ENCODE measurements at regions not wholly inside any gene's neighbourhood (a gene's known extent, or its start where the extent isn't known, plus 50 kb on each side); places are given as distances from the start of the nearest gene placed in this dataset.
A peak's percentile ranks its signal among the peaks of the same experiment; 100 is the strongest.

DNA sequence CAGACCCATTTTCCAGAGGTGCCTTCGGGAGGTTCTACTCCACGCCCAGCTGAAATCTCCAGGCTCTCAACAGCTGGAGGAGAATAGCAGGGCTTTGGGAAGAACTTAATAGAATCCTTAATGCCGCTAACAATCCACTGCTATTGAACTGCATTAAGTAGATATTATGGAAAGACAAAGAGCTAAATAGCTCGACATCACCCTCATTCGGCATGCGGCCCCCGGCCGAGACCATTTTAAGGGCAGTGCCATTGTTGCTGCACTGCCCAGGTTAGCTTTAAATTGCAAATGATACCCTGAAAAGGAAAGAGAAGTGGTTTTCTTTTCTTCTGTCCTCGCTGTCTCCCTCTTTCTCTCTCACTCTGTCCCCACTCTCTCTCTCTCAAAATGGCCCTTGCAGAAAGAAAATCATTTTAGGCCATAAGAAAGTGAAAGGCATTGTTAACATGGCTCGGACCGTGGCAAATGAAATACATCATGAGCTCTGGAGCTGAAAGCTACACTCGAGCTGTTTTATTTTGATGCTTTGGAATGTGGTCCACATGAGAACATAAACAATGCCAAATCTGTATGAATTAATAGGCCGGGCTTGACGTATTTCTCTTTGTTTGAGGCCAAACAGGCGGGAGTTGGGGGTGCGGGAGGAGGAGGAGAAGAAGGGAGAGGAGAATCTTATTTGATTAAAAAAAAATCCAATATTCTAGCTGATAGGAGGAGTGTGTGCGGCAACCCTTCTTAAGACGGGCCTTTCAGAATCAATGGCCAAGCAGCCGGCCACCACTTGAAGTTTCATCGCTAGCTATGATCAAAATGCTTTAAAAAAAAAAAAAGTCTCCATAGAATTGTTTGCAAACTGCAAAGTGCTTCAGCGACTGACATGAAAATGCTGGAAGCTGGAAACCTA is 298.8 kb upstream of the IRX3 start:
- Mint-ChIP-seq H3K4me1 (peaks cover 36% of the 10 kb centered on the region), H3K4me3 (peak overlapping the region; percentile 1; the same call in 1 of the 3 replicates)

DNA sequence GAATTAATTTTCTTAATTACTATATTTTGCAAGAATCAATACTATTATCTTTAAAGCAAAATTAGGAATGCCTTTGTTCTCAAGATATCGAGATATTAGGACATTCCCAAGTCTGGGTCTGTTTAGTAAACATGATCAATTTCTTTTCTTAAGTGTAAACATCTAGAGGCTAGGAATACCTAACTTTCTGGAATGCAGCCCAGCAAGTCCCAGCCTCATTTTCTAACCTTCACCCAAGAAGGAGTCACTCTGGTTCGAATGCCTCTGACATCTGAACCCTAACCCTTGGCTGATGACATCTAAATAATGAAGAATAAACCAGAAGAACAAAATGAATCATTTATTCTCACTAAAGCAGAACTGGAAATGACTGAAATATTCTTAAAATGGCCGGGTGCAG is 297.5 kb upstream of the IRX3 start:
- no peaks in the 10 kb centered on the region for H3K9me2 ChIP-seq (ENCODE audit: insufficient read depth)
- H3K4me1 ChIP-seq (ENCODE audit: insufficient read depth): peaks cover 14% of the 10 kb centered on the region
- no peak overlapping the region for H3K4me2 ChIP-seq
- Mint-ChIP-seq H3K27me3 (ENCODE audit: insufficient read depth, low read depth, poor library complexity) (peaks cover 21% of the 10 kb centered on the region), H3K9me3 (no peaks in the 10 kb centered on the region; the same call in 2 of the 3 replicates), H3K4me1 (peaks cover 26% of the 10 kb centered on the region), H3K27ac (no peak overlapping the region), H3K36me3 (ENCODE audit: low read depth) (no peaks in the 10 kb centered on the region), H3K4me3 (no peak overlapping the region)
- H3K4me3 ChIP-seq: no peak overlapping the region
- H3K79me2 ChIP-seq (replicated peaks; ENCODE audit: insufficient read depth): no peaks in the 10 kb centered on the region
- no peaks in the 10 kb centered on the region for H3K36me3 ChIP-seq (ENCODE audit: insufficient read depth)
- DNase-seq (ENCODE audit: low spot score) (no peak), ATAC-seq (no peak)
- no peaks in the 10 kb centered on the region for H3F3A ChIP-seq (replicated peaks; ENCODE audit: low read depth)
- H3K27me3 ChIP-seq (ENCODE audit: insufficient read depth): no peaks in the 10 kb centered on the region
- H3K27ac ChIP-seq (ENCODE audit: low read depth): no peak overlapping the region
- no peaks in the 10 kb centered on the region for H4K20me1 ChIP-seq (replicated peaks; ENCODE audit: insufficient read depth)
- TF ChIP-seq EZH2phosphoT487 (IDR thresholded peaks at IDR 0.05; ENCODE audit: unreplicated experiment) (no peak), NANOG (IDR thresholded peaks at IDR 0.05; ENCODE audit: borderline replicate concordance) (no peak), POLR2AphosphoS5 (IDR thresholded peaks at IDR 0.05; ENCODE audit: low read depth) (no peak)
- TF ChIP-seq, protein P1, sequence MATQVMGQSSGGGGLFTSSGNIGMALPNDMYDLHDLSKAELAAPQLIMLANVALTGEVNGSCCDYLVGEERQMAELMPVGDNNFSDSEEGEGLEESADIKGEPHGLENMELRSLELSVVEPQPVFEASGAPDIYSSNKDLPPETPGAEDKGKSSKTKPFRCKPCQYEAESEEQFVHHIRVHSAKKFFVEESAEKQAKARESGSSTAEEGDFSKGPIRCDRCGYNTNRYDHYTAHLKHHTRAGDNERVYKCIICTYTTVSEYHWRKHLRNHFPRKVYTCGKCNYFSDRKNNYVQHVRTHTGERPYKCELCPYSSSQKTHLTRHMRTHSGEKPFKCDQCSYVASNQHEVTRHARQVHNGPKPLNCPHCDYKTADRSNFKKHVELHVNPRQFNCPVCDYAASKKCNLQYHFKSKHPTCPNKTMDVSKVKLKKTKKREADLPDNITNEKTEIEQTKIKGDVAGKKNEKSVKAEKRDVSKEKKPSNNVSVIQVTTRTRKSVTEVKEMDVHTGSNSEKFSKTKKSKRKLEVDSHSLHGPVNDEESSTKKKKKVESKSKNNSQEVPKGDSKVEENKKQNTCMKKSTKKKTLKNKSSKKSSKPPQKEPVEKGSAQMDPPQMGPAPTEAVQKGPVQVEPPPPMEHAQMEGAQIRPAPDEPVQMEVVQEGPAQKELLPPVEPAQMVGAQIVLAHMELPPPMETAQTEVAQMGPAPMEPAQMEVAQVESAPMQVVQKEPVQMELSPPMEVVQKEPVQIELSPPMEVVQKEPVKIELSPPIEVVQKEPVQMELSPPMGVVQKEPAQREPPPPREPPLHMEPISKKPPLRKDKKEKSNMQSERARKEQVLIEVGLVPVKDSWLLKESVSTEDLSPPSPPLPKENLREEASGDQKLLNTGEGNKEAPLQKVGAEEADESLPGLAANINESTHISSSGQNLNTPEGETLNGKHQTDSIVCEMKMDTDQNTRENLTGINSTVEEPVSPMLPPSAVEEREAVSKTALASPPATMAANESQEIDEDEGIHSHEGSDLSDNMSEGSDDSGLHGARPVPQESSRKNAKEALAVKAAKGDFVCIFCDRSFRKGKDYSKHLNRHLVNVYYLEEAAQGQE (IDR thresholded peaks at IDR 0.05; ENCODE audit: unreplicated experiment): no peak
- H2AFZ ChIP-seq: no peak overlapping the region

More for the DNA sequence above, 298.8 kb upstream of the IRX3 start:
- ATAC-seq (peak; percentile 83), DNase-seq (ENCODE audit: low spot score) (peak; percentile 47)
- no peaks in the 10 kb centered on the region for H3K36me3 ChIP-seq (ENCODE audit: insufficient read depth)
- no peaks in the 10 kb centered on the region; the same call in 1 of the 2 replicates for H3K27me3 ChIP-seq (ENCODE audit: insufficient read depth)
- H3K27ac ChIP-seq (ENCODE audit: low read depth): peak overlapping the region; percentile 83
- no peaks in the 10 kb centered on the region for H3K9me2 ChIP-seq (ENCODE audit: insufficient read depth)
- H2AFZ ChIP-seq: peak overlapping the region; percentile 60
- H3K4me1 ChIP-seq (ENCODE audit: insufficient read depth): peaks cover 16% of the 10 kb centered on the region
- no peaks in the 10 kb centered on the region for H3K79me2 ChIP-seq (replicated peaks; ENCODE audit: insufficient read depth)
- H3K4me2 ChIP-seq: peak overlapping the region; percentile 53
- Mint-ChIP-seq H3K9me3 (no peaks in the 10 kb centered on the region; the same call in 2 of the 3 replicates), H3K27me3 (ENCODE audit: insufficient read depth, low read depth, poor library complexity) (peaks cover 24% of the 10 kb centered on the region), H3K27ac (0 out of 2 replicates have a peak overlapping the region, but pooled peaks have one; percentile 6), H3K36me3 (ENCODE audit: low read depth) (no peaks in the 10 kb centered on the region)
- H3K4me3 ChIP-seq: peak overlapping the region; percentile 25
- no peaks in the 10 kb centered on the region for H3F3A ChIP-seq (replicated peaks; ENCODE audit: low read depth)
- no peak for TF ChIP-seq CREB1 (CRISPR knock-in tag; IDR thresholded peaks at IDR 0.05; ENCODE audit: low read depth)
- TF ChIP-seq, protein P1 (IDR thresholded peaks at IDR 0.05; ENCODE audit: unreplicated experiment): no peak
- TF ChIP-seq NANOG (IDR thresholded peaks at IDR 0.05; ENCODE audit: borderline replicate concordance): peak; percentile 57; the same call in 1 of the 2 replicates
- H4K20me1 ChIP-seq (replicated peaks; ENCODE audit: insufficient read depth): no peaks in the 10 kb centered on the region
